GM03348 (cell line): ENCODE measurements at regions not wholly inside any gene's neighbourhood (a gene's known extent, or its start where the extent isn't known, plus 50 kb on each side); places are given as distances from the start of the nearest gene placed in this dataset.
A peak's percentile ranks its signal among the peaks of the same experiment; 100 is the strongest.
"Not testable (repeated sequence)": the region's sequence is repeated elsewhere in the genome, so short reads cannot be mapped to it uniquely, and the experiment has no call there.

ENCODE experiments used
- DNase-seq: peaks from one replicate; pipeline ENCODE4 v3.0.0; 2012; ENCODE audit warnings: low spot score

DNA sequence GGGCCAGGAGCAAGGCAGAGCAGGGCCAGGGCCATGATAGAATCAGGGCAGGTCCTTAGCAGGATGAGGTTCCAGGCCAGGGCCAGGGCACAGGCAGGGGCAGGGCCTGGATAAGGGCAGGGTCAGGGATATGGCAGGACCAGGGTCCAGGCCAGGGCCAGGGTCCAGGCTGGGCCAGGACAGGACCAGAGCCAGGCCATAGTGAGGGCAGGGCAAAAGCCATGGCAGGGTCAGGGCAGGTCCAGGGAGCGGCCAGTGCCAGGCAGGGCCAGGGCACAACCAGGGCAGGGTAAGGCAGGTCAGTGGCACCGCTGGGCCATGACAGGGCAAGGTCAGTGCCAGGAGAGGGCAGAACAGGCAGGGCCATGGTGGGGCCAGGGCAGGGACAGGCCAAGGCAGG lies 152.2 kb downstream of the LIPI start:
- no peak for DNase-seq

DNA sequence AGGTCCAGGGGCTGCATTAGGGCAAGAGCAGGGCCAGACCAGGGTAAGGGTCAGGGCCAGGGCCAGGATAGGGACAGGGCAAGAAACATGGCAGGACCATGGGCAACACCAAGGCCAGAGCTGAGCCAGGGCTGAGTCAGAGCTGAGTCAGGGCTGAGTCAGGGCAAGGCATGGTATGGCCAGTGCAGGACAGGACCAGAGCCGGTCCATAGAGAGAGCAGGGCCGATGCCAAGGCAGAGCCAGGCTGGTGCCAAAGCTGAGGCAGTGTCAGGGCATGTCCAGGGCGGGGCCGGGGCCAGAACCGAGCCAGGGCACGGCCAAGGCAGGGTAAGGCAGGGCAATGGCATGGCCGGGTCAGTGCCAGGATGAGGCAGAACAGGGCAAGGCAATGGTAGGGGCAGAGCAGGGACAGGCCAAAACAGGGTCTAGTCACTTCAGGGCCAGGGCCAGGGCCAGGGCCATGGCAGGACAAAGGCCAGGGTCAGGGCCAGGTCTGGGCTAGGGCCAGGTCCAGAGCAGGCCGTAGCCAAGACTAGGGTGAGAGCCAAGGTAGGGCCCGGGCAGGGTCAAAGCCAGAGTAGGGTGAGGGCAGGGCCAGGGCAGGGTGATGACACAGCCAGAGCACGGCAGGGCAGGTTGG lies 152.8 kb downstream of the LIPI start:
- DNase-seq, result not testable (repeated sequence)

DNA sequence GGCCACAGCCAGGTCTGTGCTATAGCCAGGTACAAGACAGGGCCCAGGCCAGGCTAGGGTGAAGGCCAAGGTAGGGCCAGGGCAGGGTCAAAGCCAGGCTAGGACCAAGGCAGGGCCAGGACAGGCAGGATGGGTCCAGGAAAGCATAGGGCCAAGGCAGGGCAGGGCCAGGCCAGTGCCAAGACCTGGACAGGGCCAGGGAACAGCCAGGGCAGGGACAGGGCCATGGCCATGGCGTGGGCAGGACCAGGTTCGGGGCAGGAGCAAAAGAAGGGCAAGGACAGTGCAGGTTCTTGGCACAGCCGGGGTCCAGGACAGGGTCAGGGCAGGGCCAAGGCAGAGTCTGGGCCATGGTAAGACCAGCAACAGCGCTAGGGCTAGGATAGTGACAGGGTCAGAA lies 153.4 kb downstream of the LIPI start:
- no peak for DNase-seq

DNA sequence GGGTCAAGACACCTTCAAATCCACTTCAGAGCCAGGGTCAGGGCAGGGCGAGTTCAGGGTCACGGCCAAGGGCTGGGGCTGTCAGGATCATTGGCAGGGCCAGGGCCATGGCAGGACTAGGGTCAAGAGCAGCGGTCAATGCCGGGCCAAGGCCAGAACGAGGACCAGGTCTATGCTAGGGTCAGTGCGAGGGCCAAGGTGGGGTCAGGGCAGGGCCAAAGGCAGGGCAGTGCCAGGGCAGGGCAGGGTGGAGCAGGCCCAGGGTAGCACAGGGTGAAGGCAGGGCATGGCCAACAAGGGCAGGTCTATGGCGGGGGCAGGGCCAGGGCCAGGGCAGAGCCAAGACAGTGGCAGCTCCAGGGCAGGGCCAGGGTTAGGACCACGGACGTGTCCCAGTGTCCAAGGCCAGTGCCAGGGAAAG lies 154.0 kb downstream of the LIPI start:
- no peak for DNase-seq

DNA sequence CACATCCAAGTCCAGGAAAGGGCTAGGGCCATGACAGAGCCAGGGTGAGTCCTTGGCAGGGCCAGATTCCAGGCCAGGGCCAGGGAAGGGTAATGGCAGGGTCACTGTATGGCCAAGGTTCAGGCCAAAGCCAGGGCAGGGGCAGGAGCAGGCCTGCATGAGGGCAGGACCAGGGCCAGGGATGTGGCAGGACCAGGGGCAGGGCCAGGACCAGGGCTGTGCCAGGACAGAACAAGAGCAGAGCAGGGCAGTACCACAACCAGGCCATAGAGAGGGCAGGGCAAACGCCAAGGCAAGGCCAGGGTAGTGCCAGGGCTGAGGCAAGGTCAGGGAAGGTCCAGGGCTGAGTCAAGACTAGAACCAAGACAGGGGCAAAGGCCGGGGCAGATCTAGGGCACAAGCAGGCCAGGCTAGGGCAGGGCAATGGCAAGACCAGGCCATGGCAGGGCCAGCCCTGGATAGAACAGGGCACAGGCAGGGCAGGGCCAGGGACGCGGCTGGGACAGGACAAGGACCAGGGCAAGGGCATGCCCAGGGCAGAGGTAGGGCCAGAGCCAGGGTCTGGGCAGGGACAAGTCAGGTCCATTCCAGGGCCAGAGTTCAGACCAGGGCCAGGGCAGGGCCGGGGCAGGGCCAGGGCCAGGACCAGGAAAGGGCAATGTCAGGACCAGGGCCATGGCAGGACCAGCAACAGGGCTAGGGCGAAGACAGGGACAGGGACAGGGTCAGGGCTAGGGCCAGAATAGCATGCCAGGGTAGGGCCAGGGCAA lies 154.8 kb downstream of the LIPI start:
- DNase-seq, result not testable (repeated sequence)

DNA sequence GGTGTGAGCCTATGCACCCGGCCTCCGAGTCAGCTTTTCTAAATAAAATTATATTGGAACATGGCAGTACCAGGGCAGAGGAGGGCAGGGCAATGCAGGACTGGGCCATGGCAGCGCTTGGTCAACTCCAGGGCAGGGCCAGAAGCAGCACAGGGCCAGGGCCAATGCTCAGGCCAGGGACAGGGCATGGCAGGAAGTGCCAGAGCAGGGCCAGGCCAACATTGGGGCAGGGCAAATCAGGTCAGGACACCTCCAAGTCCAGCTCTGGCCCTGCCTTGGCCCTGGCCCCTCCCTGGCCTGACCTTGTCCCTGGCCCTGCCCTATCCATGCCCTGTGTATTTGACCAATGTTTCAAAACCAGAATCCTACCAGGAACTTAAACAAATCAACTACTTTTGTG lies 156.1 kb downstream of the LIPI start:
- no peak for DNase-seq

DNA sequence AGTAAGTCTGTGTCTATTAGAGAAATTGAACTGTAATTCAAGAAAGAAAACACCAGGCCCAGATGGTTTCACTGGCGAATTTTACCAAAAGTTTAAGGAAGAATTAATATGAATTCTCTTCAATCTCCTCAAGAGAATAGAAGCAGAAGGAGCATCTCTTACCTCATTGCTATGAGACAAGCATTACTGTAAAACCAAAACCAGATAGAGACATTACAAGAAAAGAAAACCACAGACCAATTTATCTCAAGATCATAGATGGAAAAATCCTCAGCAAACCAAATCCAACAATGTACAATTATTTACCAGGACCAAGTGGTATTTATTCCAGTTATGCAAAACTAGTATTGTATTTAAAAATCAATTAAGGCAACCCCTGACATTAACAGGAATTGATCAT lies 160.6 kb downstream of the LIPI start:
- DNase-seq, result no peak

DNA sequence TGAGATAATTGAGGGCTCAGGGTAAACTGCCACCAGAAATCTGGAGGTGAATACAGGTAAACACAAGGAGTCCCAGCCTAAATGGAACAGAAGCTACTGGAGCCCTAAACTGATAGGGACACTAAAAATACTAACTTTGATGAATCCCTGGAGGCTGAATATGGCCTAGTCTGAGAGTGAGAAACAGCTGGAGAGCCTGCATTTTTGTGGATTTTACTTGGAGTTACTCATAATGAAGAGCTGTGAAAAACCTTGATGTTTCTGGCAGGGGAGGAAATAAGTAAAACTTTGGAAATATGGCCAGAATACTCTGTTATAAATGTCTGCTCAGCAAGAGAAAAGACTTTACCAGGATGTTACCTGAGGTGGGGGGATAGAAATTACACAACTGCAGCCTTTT lies 164.4 kb downstream of the LIPI start:
- DNase-seq, result no peak

DNA sequence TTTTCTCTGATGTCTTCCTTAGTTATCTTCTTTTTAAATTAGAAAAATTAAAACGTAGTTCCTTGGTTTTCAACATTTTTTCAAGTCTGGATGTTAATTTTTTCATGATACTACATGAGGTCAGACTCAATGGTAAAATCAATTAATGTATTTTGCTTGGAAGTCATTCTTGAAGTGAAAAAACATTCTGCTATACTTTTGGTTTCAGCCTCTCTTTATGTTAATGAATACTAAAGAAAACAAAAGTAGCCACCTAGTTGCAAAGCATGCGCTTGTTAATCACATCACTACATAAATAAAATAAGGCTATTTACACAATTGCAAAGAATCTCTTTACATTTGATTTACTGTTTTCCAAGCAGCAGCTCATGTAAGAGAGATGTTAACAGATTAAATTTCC lies 170.4 kb downstream of the LIPI start:
- DNase-seq, result no peak

DNA sequence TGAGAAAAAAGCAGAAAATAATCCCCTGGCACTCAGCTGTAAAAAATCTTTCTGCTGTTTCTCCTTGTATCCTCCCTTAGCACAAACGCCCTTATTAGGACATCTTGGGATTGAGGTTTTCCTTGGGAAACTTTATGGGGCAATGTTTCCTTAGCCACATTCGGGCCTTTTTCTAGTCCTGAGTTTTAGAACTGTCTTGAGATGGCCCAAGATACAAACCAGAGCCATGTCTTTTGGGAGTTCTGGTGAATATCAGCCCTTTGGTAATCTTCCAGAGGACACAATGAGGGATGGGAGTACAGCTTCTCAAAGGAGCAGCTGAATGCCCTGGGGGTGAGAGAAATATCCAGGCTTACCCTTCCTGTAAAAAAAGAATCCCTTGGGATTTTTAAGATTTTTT lies 182.1 kb downstream of the LIPI start:
- DNase-seq, result not testable (repeated sequence)

DNA sequence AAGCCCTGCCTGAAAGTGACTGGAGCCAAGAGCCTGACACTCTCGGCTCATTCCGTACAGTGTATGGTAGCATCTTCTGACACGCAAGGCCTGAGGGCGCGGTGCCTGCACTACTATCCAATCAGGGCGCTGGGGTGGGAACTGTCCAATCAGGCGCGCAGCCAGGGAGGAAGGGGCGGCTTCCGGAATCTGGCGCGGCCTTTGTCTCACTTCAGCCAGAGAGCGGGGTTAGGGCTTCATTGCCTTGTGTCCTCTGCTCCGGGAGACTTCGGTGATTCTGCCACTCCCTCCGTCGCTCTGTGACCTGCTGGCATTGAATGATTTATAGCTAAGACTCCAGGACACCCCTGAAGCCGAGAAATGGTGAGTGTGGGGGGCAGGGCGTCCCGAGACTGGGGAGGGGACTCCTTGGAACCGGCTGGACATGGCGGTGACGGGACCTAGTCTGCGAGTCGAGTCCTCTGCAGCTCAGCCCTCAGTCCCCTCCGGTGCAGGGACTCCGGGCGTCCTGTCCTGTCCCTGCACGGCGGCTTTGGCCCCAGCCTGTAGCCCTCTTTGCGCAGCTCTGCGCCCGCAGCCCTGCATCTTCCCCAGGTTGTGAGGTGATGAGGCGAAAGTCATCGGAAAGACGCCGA lies 183.4 kb downstream of the LIPI start:
- peak; percentile 91 for DNase-seq

DNA sequence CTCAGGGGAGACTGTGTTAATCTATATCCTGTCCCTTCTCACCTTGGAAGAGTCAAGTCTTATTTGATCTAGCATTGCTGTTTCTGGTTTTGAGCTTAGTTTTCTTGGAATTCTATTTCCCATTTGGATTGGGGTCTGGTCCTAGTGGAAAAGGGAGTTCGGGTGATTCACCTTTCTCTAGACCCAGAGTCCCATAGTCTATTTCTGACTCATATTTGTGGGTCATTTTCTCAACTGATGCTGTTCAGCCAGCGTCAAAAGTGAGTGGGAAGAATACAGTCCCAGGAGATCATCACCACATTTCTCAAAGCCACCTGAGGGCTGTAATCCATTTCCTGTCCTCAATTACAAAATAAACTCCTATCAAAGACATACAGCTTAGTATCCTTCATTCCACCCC lies 190.6 kb downstream of the LIPI start:
- not testable (repeated sequence) for DNase-seq

DNA sequence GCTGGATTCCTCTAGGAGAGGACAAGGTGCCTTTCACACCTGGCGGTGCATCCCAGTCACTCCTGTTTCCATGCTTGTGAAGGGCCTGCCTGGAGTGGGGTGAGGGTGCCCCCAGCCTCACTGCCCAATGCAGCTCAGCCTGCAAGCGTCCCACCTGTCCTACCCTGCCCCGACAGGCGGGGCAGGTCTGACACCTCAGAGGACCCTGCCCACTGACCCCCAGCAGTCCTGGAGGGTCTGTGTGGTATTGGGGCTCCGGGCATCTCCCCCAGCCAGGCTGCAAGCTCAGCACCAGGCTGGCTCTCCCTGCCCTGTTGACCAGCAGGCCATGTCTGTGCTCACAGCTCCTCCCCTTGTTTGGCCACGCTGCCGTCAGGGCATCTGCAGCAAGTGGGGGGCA lies 194.9 kb downstream of the LIPI start:
- not testable (repeated sequence) for DNase-seq

DNA sequence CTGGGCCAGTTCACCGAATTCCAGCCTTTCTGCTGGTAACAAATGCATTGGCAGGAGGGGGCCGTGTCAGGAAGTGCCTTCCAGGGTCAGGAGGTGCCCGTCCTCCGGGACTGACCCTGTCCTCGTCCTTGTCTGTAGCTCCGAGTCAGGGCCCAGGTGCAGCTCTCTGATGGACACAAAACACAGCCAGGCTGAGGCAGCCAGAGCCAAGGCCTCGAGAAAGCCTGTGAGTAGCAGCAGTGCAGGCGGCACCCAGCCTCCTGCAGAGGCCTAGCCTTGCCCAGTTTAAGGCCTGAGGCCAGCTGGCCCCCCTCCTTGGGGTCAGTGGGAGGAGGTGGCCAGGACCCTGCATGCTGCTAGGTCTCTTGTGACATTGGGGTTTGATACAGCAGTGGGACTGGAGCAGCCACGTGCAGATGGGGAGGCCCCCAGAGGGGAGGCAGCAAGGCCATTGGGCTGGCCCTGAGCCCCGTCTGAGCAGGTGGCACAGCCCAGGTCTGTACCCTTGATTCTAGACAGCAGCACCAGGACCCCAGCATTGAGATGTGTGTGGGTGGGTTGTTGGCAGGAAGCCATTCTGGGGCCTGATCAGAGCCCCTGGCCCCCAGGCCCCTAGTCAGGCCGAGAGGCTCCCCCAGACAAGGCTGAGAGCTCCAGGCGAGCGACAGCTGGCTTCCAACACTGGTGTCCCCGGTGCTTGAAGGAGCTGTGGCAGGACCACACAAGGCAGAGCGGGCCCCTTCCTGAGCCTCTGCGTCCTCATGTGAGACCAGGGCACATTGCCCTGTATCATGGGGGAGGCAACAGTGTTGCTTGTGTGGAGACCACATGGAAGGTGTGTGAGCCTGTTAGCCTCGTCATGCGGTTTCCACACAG lies 196.9 kb downstream of the LIPI start:
- not testable (repeated sequence) for DNase-seq

DNA sequence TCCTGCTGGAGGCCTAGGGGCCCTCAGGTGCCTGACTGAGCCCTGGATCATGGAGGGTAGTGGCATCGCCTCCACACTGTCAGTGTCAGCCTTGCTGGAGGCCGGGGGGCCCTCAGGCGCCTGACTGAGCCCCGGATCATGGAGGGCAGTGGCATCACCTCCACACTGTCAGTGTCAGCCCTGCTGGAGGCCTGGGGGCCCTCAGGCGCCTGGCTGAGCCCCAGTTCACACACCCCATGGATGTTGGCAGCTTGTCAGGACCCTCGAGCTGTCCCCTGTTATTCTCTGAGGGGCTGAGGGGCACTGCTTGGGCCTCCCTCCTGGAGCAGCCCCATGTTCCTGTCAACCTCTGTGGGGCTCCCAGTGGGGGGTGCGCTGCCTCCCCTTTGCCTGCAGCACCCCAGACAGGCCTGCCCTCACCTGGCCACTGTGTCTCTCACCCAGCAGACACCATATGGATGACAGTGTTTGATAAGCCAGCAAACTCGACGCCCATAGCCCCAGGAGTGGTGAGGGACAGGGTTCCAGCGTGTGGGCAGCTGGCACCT lies 197.6 kb downstream of the LIPI start:
- DNase-seq, result no peak

DNA sequence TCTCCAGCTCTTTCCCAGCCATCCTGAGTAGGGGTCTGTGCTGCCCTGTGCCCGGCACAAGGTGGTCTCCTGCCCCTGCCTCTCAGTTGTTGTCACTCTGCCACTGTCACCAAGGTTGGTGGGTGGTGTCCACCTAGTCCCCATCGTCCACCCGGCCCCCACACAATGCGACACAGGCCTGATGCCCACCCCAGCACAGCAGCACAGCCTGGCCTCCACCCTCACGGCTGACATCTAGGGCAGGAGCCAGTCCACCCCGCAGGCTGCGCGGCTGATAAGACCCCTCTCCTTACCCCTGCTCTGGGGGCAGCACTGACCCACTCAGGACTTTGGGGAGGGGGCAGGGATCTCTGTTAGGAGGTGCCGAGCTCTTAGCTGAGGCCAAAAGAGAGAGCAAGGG lies 198.3 kb downstream of the LIPI start:
- no peak for DNase-seq

DNA sequence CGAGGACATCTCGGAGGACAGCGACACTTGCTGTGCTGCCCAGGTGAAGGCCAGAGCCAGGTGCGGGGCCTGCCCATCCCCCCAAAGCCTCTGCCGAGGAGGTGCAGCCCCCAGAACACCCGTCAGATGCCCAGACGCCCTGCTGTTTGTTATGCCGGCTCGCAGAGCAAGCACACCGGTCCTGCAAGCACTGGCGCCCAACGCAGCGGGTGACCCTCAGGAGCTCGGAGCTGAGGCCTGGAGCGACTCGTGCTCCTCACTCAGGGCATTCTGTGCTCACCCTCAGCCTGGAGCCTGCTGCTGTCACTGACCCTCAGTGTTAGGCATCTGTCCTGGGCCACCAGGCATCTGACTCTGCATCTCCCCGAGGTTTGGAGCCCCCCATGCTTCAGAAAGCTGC lies 199.0 kb downstream of the LIPI start:
- DNase-seq, result not testable (repeated sequence)

DNA sequence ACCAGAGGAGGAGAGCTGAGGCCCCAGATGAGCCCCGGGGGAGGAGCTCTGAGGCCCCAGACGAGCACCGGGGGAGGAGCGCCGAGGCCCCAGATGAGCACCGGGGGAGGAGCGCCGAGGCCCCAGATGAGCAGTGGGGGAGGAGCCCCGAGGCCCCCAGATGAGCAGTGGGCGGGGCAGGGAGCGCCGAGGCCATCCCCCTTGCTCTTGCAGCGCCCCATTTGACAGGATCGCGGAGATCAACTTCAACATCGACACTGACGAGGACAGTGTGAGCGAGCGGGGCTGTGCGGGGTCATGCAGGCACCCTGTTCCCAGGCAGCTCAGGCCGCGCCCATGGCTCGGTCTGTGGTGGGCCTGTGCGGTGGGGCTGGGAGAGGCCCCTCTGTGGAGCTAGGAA lies 199.6 kb downstream of the LIPI start:
- DNase-seq, result not testable (repeated sequence)

DNA sequence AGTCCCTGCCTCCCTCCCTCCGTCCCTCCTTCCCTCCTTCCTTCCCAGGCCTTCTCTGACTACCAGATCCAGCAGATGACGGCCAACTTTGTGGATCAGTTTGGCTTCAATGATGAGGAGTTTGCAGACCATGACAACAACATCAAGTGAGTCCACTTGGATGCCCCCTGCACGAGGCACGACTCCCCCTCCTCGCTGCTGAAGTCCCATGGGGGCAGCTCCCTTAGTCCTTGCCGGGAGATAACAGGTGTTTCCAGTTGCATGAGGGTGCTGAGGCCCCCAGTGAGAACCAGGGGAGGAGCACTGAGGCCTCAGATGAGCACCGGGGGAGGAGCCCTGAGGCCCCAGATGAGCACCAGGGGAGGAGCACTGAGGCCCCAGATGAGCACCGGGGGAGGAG lies 200.0 kb downstream of the LIPI start:
- no peak for DNase-seq

DNA sequence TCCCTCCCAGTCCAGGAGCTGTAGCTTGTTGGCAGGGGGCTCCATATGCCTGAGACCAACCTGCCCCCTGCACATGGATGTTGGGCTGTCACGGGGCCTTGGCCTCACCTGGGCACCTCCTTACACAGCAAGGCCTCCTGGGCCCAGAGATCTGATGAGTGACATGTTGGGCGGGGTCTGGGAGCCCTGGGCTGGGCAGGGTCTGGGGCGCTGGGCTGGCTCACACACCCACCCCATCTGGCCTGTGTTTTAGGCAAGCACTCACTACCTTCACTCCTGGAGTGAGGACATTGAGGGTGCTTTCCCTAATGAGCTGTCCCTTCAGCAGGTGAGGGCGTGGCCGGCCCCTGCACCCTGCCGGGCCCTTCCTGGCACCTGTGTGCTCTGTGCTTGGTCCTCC lies 200.8 kb downstream of the LIPI start:
- DNase-seq, result not testable (repeated sequence)

DNA sequence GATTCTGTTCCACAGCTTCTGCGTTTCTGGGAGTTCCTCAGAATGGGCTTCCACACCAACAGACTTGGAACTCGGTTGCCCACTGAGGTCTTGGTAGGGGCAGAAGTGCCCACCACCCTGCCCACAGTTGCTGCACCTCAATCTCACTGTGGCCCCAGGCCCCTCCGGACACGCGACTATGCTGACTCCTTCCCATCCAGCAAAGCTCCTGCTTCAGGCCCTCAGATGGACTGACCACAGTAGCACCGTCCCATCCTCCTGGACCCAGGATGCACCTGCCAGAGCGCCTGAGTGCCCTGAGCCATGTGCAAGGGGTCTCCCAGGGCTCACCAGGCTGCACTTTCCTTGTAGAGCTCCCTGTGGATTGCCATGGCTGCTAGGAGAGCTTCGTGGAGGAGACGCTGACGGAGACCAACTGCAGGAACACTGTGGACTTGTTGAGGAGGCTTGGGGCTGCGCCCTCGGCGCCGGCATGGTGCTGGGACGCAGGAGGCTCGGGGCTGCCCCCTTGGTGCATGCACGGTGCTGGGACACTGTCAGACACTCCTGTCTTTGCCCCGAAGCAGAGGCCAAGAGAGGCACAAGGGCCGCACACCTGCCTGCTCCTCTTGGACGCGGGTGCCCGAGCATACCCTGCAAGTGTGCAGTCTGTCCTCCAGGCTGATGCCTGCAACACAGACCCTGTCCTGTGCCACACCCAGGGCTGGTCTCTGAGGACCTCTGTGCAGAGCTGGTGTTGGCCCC lies 201.3 kb downstream of the LIPI start:
- not testable (repeated sequence) for DNase-seq
